SH-SY5Y (cell line): ENCODE measurements at regions not wholly inside any gene's neighbourhood (a gene's known extent, or its start where the extent isn't known, plus 50 kb on each side); places are given as distances from the start of the nearest gene placed in this dataset.

ENCODE experiments used
- GATA2 ChIP-seq: IDR thresholded peaks from 2 replicates; pipeline ENCODE4 v1.6.1; 2011; ENCODE audit warnings: mild to moderate bottlenecking, low read depth, low read length
- GATA3 ChIP-seq: IDR thresholded peaks from 2 replicates; pipeline ENCODE4 v1.6.1; 2011; ENCODE audit warnings: low read depth, mild to moderate bottlenecking, low read length, moderate library complexity

DNA sequence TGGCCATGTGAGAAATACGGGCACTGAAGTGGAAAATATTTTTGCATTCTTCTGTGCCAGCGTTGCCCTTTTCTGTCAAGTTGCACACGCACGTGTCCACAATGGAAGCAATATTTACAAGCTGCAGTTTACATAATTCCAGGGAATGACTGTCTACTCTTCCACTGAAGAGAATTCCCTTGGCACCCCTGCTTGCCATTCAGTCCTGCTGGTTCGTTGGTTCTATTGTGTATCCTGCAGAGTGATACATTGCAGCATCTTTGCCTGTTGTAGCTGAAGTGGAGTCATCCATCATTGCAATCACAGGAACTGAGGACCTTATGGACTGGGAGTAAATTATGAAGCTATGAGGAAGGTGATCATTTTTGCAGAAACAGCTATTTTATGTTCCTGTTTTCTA, 759.4 kb downstream of the ROBO2 start:
- TF ChIP-seq GATA2 (no peak), GATA3 (no peak)
